Adipose tissue (tissue), 3 donors: ENCODE measurements at regions not wholly inside any gene's neighbourhood (a gene's known extent, or its start where the extent isn't known, plus 50 kb on each side); places are given as distances from the start of the nearest gene placed in this dataset.

ENCODE experiments used
- H3K27ac ChIP-seq: one replicate; pipeline ENCODE4 v1.5.1; 2013; ENCODE audit warnings: low read depth, low read length
- WGBS, 3 donors: extraction: QIAGEN DNeasy Blood & Tissue Kit; methylation state at CpG; one replicate each; pipeline ENCODE4 v1.1.7; 2013; 5-methylcytosine and 5-hydroxymethylcytosine counted together
- donor health status: healthy with polysubstance abuse.
- donor health status: Bipolar disorder and iron deficiency.
- donor health status: healthy.

GRCh38 chr21:38937286-38937790, 131.6 kb downstream of the ETS2 start:
- no peak overlapping the region for H3K27ac ChIP-seq
- WGBS, 3 donors, result 77 to 96% (median 94%) methylated on average over 4 of the region's 4 CpGs

GRCh38 chr21:38936240-38936639, 130.5 kb downstream of the ETS2 start:
- WGBS, 3 donors, result 66 to 85% (median 79%) methylated on average over 4 of the region's 4 CpGs
- no peak overlapping the region for H3K27ac ChIP-seq

- H3K27ac ChIP-seq, result no peak overlapping the region
- 72 to 87% (median 76%) methylated on average over 10 of the region's 10 CpGs for WGBS, 3 donors
These were observed 128.0 kb downstream of the ETS2 start for GRCh38 chr21:38933731-38934130.

- 76 to 85% (median 81%) methylated on average over 3 of the region's 3 CpGs for WGBS, 3 donors
- no peak overlapping the region for H3K27ac ChIP-seq
These were observed 125.6 kb downstream of the ETS2 start for GRCh38 chr21:38931291-38931690.

GRCh38 chr21:38930853-38931252, 125.1 kb downstream of the ETS2 start:
- no peak overlapping the region for H3K27ac ChIP-seq
- 24 to 45% (median 27%) methylated on average over 3 of the region's 3 CpGs for WGBS, 3 donors

- WGBS, 3 donors, result 73 to 89% (median 86%) methylated on average over 2 of the region's 2 CpGs
- H3K27ac ChIP-seq, result no peak overlapping the region
These were observed 124.3 kb downstream of the ETS2 start for GRCh38 chr21:38930066-38930465.

GRCh38 chr21:38929652-38930051, 123.9 kb downstream of the ETS2 start:
- no peak overlapping the region for H3K27ac ChIP-seq
- WGBS, 3 donors, result 79 to 96% (median 93%) methylated on average over 1 of the region's 1 CpG

- H3K27ac ChIP-seq, result no peak overlapping the region
- WGBS, 3 donors, result 72 to 94% (median 83%) methylated on average over 1 of the region's 1 CpG
These were observed 123.4 kb downstream of the ETS2 start for GRCh38 chr21:38929142-38929541.

- H3K27ac ChIP-seq, result no peak overlapping the region
- WGBS, 3 donors, result 57 to 78% (median 77%) methylated on average over 3 of the region's 3 CpGs
These were observed 122.0 kb downstream of the ETS2 start for GRCh38 chr21:38927776-38928175.

- 0 to 22% (median 3%) methylated on average over 7 of the region's 7 CpGs for WGBS, 3 donors
- no peak overlapping the region for H3K27ac ChIP-seq
These were observed 120.2 kb downstream of the ETS2 start for GRCh38 chr21:38925923-38926322.

- no peak overlapping the region for H3K27ac ChIP-seq
- WGBS, 3 donors, result 46 to 64% (median 63%) methylated on average over 3 of the region's 3 CpGs
These were observed 119.7 kb downstream of the ETS2 start for GRCh38 chr21:38925478-38925877.

- WGBS, 3 donors, result 89 to 97% (median 95%) methylated on average over 5 of the region's 5 CpGs
- no peak overlapping the region for H3K27ac ChIP-seq
These were observed 119.2 kb downstream of the ETS2 start for GRCh38 chr21:38924954-38925353.

- no peak overlapping the region for H3K27ac ChIP-seq
- 50 to 97% (median 90%) methylated on average over 4 of the region's 4 CpGs for WGBS, 3 donors
These were observed 117.7 kb downstream of the ETS2 start for GRCh38 chr21:38923429-38923828.

GRCh38 chr21:38922474-38923235, 116.9 kb downstream of the ETS2 start:
- H3K27ac ChIP-seq, result no peak overlapping the region
- 90 to 95% (median 95%) methylated on average over 6 of the region's 6 CpGs for WGBS, 3 donors

GRCh38 chr21:38921511-38922251, 116.0 kb downstream of the ETS2 start:
- no peak overlapping the region for H3K27ac ChIP-seq
- 62 to 70% (median 68%) methylated on average over 7 of the region's 7 CpGs for WGBS, 3 donors

- no peak overlapping the region for H3K27ac ChIP-seq
These were observed 115.1 kb downstream of the ETS2 start for GRCh38 chr21:38920631-38921398.

GRCh38 chr21:38918607-38919346, 113.0 kb downstream of the ETS2 start:
- no peak overlapping the region for H3K27ac ChIP-seq
- WGBS, 3 donors, result 69 to 90% (median 87%) methylated on average over 5 of the region's 5 CpGs

More at GRCh38 chr21:38920631-38921398, 115.1 kb downstream of the ETS2 start:
- 45 to 60% (median 45%) methylated on average over 8 of the region's 8 CpGs for WGBS, 3 donors
